GM12875 (cell line): ENCODE measurements at regions not wholly inside any gene's neighbourhood (a gene's known extent, or its start where the extent isn't known, plus 50 kb on each side); places are given as distances from the start of the nearest gene placed in this dataset.

ENCODE experiments used
- H3K4me3 ChIP-seq: one replicate; pipeline ENCODE4 v1.5.1; 2011; ENCODE audit warnings: low read depth, low read length, control low read depth
- TF ChIP-seq, protein P1 (sequence below): IDR thresholded peaks from 2 replicates; pipeline ENCODE4 v1.5.1; 2011; ENCODE audit warnings: low read depth, mild to moderate bottlenecking, control low read depth, inconsistent platforms, low read length, moderate library complexity, borderline replicate concordance; ENCODE audit not compliant: insufficient read depth

DNA sequence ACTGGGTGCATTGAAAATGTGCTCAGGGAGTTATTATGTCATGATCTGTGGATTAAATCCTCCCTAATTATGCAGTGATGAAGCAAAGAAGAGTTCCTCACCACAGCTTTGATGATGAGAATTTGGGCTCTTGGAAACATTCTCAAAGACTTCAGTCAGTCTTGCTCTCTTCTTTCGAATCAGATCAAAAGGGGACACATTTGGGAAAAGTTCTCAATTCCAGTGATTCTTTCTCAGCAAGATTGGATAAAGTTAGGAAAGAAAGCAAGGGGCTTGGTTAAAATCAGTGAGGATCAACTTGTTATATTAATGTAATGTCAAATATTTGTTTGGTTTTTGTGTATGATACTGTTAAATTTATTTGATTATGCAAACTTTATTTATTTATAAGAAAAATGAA is 411.3 kb upstream of the ACTBL2 start:
- TF ChIP-seq, protein P1, sequence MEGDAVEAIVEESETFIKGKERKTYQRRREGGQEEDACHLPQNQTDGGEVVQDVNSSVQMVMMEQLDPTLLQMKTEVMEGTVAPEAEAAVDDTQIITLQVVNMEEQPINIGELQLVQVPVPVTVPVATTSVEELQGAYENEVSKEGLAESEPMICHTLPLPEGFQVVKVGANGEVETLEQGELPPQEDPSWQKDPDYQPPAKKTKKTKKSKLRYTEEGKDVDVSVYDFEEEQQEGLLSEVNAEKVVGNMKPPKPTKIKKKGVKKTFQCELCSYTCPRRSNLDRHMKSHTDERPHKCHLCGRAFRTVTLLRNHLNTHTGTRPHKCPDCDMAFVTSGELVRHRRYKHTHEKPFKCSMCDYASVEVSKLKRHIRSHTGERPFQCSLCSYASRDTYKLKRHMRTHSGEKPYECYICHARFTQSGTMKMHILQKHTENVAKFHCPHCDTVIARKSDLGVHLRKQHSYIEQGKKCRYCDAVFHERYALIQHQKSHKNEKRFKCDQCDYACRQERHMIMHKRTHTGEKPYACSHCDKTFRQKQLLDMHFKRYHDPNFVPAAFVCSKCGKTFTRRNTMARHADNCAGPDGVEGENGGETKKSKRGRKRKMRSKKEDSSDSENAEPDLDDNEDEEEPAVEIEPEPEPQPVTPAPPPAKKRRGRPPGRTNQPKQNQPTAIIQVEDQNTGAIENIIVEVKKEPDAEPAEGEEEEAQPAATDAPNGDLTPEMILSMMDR = no peak

GRCh38 chr5:57891443-57891842 is 408.8 kb upstream of the ACTBL2 start:
- TF ChIP-seq, protein P1 = no peak
- no peak overlapping the region for H3K4me3 ChIP-seq

More for the DNA sequence above, 411.3 kb upstream of the ACTBL2 start:
- no peak overlapping the region for H3K4me3 ChIP-seq

DNA sequence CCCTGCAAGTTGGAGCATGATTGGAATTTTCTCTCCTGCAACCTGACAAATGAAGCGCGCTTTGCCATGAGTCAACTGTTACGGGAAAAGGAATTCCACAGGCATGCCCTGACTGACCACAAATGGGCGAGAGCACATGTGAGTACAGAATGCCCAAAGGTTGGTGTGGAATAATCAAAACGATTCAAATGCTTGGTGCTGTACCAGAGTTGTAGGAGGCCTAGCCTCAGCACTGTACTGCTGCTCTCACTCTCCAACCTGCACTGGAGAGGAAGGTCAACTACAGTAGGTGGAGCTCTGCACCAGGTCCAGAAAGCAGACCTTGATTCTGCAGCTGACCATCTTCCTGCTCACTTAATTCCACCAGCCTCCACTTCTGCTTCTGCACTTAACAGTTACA is 406.9 kb upstream of the ACTBL2 start:
- TF ChIP-seq, protein P1 = no peak
- no peak overlapping the region for H3K4me3 ChIP-seq

GRCh38 chr5:57887851-57888621 is 405.4 kb upstream of the ACTBL2 start:
- H3K4me3 ChIP-seq = no peak overlapping the region
- TF ChIP-seq, protein P1 = no peak

DNA sequence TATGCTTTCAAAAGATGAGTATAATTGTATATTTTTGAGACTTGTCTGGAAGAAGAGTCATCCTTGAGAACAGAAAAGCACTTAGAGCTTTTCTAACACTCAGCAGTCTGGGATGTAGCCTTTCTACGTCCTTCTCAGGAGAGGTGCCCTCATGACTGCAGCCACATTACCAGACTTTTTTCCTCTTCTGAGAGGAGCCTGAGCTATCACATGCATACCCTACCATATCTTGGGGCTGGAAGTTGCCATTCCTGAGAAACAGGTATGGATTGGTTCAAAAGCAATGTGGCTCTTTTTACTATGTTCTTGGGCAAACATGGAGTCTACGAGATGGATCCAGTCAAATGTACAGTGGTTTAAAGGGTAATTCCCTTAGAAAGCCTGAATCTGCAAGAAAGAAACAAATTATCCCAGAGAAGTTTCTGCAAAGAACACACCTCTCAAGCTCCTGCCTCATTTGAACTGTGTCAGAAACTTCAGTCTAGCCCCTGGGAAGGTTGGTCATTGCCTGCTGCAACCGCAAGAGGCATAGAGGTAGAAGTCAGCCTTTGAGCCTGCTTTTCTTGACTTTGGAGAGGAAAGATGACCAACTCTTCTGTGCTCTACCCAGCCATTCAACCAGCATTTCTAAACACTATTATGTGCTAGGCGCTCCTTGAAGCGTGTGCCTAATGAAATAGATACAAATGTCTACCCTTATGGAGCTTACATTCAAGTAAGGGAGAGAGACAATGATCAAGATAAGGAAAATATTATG is 401.9 kb upstream of the ACTBL2 start:
- no peak overlapping the region for H3K4me3 ChIP-seq
- TF ChIP-seq, protein P1 = no peak

- TF ChIP-seq, protein P1 = no peak
- no peak overlapping the region for H3K4me3 ChIP-seq
Measured at GRCh38 chr5:57880216-57880615, 397.6 kb upstream of the ACTBL2 start.
